ENCODE measurements at regions not wholly inside any gene's neighbourhood (a gene's known extent, or its start where the extent isn't known, plus 50 kb on each side); places are given as distances from the start of the nearest gene placed in this dataset.

DNA sequence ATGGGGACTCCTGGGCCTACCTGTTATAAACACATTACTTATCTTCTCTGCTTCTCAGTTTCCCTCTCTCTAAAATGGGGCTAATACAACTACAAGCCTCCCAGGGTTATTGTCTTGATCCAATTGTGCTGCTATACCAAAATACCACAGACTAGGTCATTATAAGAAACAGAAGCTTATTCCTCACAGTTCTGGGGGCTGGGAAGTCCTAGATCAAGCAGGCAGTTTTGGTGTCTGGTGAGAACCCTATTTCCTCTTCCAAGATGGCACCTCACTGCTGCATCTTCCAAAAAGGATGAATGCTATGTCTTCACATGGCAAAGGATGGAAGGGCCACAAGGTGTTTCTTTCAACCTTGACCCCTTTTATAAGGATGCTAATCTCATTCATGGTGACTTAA lies 732.9 kb upstream of the TBX3 start:
- no peaks in the 10 kb centered on the region for H3K36me3 ChIP-seq (ENCODE audit: insufficient read depth, low read length)
- H3K27me3 ChIP-seq (ENCODE audit: insufficient read depth, low read length): no peaks in the 10 kb centered on the region
- no peak overlapping the region for H3K4me3 ChIP-seq (ENCODE audit: low read depth, low read length, poor library complexity, severe bottlenecking)
- H3K9me3 ChIP-seq (ENCODE audit: low read length): no peaks in the 10 kb centered on the region
- H4K20me1 ChIP-seq (ENCODE audit: insufficient read depth, low read length): no peaks in the 10 kb centered on the region
- no peak overlapping the region for H3K4me2 ChIP-seq (ENCODE audit: low read length)
- H3F3A ChIP-seq (ENCODE audit: insufficient read depth, low read length): no peaks in the 10 kb centered on the region
- H3K27ac ChIP-seq (ENCODE audit: low read depth, low read length, poor library complexity, severe bottlenecking): no peak overlapping the region
- H3K79me2 ChIP-seq (ENCODE audit: insufficient read depth, low read length): no peaks in the 10 kb centered on the region
- H2AFZ ChIP-seq (ENCODE audit: low read length): no peak overlapping the region
- no peaks in the 10 kb centered on the region for H3K9me2 ChIP-seq (ENCODE audit: low read depth, low read length)
- no peak overlapping the region for H3K9ac ChIP-seq (ENCODE audit: low read length)
- H3K4me1 ChIP-seq (ENCODE audit: insufficient read depth, low read length, severe bottlenecking): no peaks in the 10 kb centered on the region
- TF ChIP-seq, protein P1, sequence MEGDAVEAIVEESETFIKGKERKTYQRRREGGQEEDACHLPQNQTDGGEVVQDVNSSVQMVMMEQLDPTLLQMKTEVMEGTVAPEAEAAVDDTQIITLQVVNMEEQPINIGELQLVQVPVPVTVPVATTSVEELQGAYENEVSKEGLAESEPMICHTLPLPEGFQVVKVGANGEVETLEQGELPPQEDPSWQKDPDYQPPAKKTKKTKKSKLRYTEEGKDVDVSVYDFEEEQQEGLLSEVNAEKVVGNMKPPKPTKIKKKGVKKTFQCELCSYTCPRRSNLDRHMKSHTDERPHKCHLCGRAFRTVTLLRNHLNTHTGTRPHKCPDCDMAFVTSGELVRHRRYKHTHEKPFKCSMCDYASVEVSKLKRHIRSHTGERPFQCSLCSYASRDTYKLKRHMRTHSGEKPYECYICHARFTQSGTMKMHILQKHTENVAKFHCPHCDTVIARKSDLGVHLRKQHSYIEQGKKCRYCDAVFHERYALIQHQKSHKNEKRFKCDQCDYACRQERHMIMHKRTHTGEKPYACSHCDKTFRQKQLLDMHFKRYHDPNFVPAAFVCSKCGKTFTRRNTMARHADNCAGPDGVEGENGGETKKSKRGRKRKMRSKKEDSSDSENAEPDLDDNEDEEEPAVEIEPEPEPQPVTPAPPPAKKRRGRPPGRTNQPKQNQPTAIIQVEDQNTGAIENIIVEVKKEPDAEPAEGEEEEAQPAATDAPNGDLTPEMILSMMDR (IDR thresholded peaks at IDR 0.05; ENCODE audit: low read length): no peak
- TF ChIP-seq EZH2 (IDR thresholded peaks at IDR 0.05; ENCODE audit: borderline replicate concordance, low read length): no peak

GRCh38 chr12:115413626-115414025 lies 729.7 kb upstream of the TBX3 start:
- no peaks in the 10 kb centered on the region for H3K4me1 ChIP-seq (ENCODE audit: insufficient read depth, low read length, severe bottlenecking)
- H3K9me2 ChIP-seq (ENCODE audit: low read depth, low read length): no peaks in the 10 kb centered on the region
- H2AFZ ChIP-seq (ENCODE audit: low read length): no peak overlapping the region
- H3K27ac ChIP-seq (ENCODE audit: low read depth, low read length, poor library complexity, severe bottlenecking): no peak overlapping the region
- no peaks in the 10 kb centered on the region for H3K36me3 ChIP-seq (ENCODE audit: insufficient read depth, low read length)
- no peaks in the 10 kb centered on the region for H3K79me2 ChIP-seq (ENCODE audit: insufficient read depth, low read length)
- H3K9ac ChIP-seq (ENCODE audit: low read length): no peak overlapping the region
- no peaks in the 10 kb centered on the region for H4K20me1 ChIP-seq (ENCODE audit: insufficient read depth, low read length)
- no peak overlapping the region for H3K4me2 ChIP-seq (ENCODE audit: low read length)
- no peak overlapping the region for H3K4me3 ChIP-seq (ENCODE audit: low read depth, low read length, poor library complexity, severe bottlenecking)
- H3K27me3 ChIP-seq (ENCODE audit: insufficient read depth, low read length): no peaks in the 10 kb centered on the region
- H3K9me3 ChIP-seq (ENCODE audit: low read length): no peaks in the 10 kb centered on the region
- H3F3A ChIP-seq (ENCODE audit: insufficient read depth, low read length): no peaks in the 10 kb centered on the region
- TF ChIP-seq, protein P1 (IDR thresholded peaks at IDR 0.05; ENCODE audit: low read length): no peak
- TF ChIP-seq EZH2 (IDR thresholded peaks at IDR 0.05; ENCODE audit: borderline replicate concordance, low read length): no peak

- H3K4me1 ChIP-seq (ENCODE audit: insufficient read depth, low read length, severe bottlenecking): no peaks in the 10 kb centered on the region
- no peak overlapping the region for H3K4me3 ChIP-seq (ENCODE audit: low read depth, low read length, poor library complexity, severe bottlenecking)
- no peaks in the 10 kb centered on the region for H3K9me3 ChIP-seq (ENCODE audit: low read length)
- no peaks in the 10 kb centered on the region for H3K9me2 ChIP-seq (ENCODE audit: low read depth, low read length)
- H3F3A ChIP-seq (ENCODE audit: insufficient read depth, low read length): no peaks in the 10 kb centered on the region
- no peak for TF ChIP-seq EZH2 (IDR thresholded peaks at IDR 0.05; ENCODE audit: borderline replicate concordance, low read length)
- TF ChIP-seq, protein P1 (IDR thresholded peaks at IDR 0.05; ENCODE audit: low read length): no peak
- H3K36me3 ChIP-seq (ENCODE audit: insufficient read depth, low read length): no peaks in the 10 kb centered on the region
- H3K9ac ChIP-seq (ENCODE audit: low read length): no peak overlapping the region
- H4K20me1 ChIP-seq (ENCODE audit: insufficient read depth, low read length): no peaks in the 10 kb centered on the region
- H3K79me2 ChIP-seq (ENCODE audit: insufficient read depth, low read length): no peaks in the 10 kb centered on the region
- no peak overlapping the region for H3K27ac ChIP-seq (ENCODE audit: low read depth, low read length, poor library complexity, severe bottlenecking)
- H3K4me2 ChIP-seq (ENCODE audit: low read length): no peak overlapping the region
- H2AFZ ChIP-seq (ENCODE audit: low read length): no peak overlapping the region
- H3K27me3 ChIP-seq (ENCODE audit: insufficient read depth, low read length): no peaks in the 10 kb centered on the region
Measured at GRCh38 chr12:115412831-115413230, 728.9 kb upstream of the TBX3 start.

Data from OCI-LY1 (cell line).